Small intestine (tissue), 7 donors: ENCODE measurements at regions not wholly inside any gene's neighbourhood (a gene's known extent, or its start where the extent isn't known, plus 50 kb on each side); places are given as distances from the start of the nearest gene placed in this dataset.

ENCODE experiments used
- DNase-seq, 2 donors: peaks; one replicate each; pipeline versions ENCODE4 v3.0.0 to v3.0.0-alpha.2; 2013
- FAIRE-seq: peaks from 2 replicates; lab custom pipeline; 2012; peaks lifted over from hg19 to GRCh38; lab: Jason Lieb, UNC
- H3K27ac ChIP-seq, 3 donors: one replicate each; pipeline ENCODE4 v1.5.1; 2013; ENCODE audit warnings: low read length in 2 of 3, mild to moderate bottlenecking in 2 of 3, control low read depth in 1 of 3, inconsistent platforms in 1 of 3, low read depth in 1 of 3, moderate library complexity in 1 of 3
- H3K27me3 ChIP-seq, 3 donors: one replicate each; pipeline ENCODE4 v1.6.1; 2013; ENCODE audit warnings: low read length in 3 of 3, inconsistent platforms in 1 of 3; ENCODE audit not compliant: control insufficient read depth in 3 of 3, insufficient read depth in 3 of 3
- H3K36me3 ChIP-seq, 3 donors: one replicate each; pipeline ENCODE4 v1.6.1; 2013; ENCODE audit warnings: low read length in 3 of 3, inconsistent platforms in 1 of 3, low read depth in 1 of 3, mild to moderate bottlenecking in 1 of 3, moderate library complexity in 1 of 3; ENCODE audit not compliant: control insufficient read depth in 3 of 3, insufficient read depth in 2 of 3
- H3K4me1 ChIP-seq, 3 donors: one replicate each; pipeline ENCODE4 v1.6.1; 2013; ENCODE audit warnings: low read length in 2 of 3, inconsistent platforms in 1 of 3, low read depth in 1 of 3, mild to moderate bottlenecking in 1 of 3, moderate library complexity in 1 of 3; ENCODE audit not compliant: control insufficient read depth in 3 of 3, insufficient read depth in 2 of 3
- H3K4me3 ChIP-seq, 3 donors: one replicate each; pipeline ENCODE4 v1.5.1; 2013; ENCODE audit warnings: low read length in 3 of 3, control low read depth in 1 of 3, inconsistent platforms in 1 of 3, low read depth in 1 of 3, mild to moderate bottlenecking in 1 of 3, moderate library complexity in 1 of 3
- H3K9me3 ChIP-seq, 2 donors: one replicate each; pipeline ENCODE4 v1.6.1; 2013; ENCODE audit warnings: low read depth in 1 of 2, low read length in 1 of 2; ENCODE audit not compliant: control insufficient read depth in 2 of 2, insufficient read depth in 1 of 2
- WGBS, 3 donors: extraction: QIAGEN DNeasy Blood & Tissue Kit; methylation state at CpG; one replicate each; pipeline ENCODE4 v1.1.7; 2013; 5-methylcytosine and 5-hydroxymethylcytosine counted together
- donor health status: healthy with polysubstance abuse.
- donor health status: control.
- donor health status: control.
- donor health status: Bipolar disorder and iron deficiency.
- donor health status: healthy.

DNA sequence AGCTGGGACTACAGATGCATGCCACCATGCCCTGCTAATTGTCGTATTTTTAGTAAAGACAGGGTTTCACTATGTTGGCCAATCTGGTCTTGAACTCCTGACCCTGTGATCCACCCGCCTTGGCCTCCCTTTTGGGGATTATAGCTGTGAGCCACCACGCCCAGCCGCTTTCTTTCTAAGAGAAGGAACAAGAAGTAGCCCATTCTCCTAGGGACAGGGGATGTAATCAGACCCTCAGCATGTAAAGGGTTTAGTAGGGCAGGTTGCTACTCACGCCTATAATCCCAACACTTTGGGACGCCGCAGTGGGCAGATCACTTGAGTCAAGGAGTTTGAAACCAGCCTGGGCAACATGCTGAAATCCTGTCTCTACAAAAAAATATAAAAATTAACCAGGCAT lies 189.7 kb downstream of the TOMM20 start:
- H3K27me3 ChIP-seq = no peaks in the 10 kb centered on the region
- H3K4me3 ChIP-seq = no peak overlapping the region
- H3K27ac ChIP-seq = no peak overlapping the region
- no peaks in the 10 kb centered on the region for H3K36me3 ChIP-seq
- H3K4me1 ChIP-seq = no peaks in the 10 kb centered on the region
- DNase-seq (no peak), FAIRE-seq (no peak)
- WGBS, 3 donors = 56 to 72% (median 59%) methylated on average over 7 of the region's 7 CpGs
- peaks cover 0 to 8% of the 10 kb centered on the region in 2 donors for H3K9me3 ChIP-seq

DNA sequence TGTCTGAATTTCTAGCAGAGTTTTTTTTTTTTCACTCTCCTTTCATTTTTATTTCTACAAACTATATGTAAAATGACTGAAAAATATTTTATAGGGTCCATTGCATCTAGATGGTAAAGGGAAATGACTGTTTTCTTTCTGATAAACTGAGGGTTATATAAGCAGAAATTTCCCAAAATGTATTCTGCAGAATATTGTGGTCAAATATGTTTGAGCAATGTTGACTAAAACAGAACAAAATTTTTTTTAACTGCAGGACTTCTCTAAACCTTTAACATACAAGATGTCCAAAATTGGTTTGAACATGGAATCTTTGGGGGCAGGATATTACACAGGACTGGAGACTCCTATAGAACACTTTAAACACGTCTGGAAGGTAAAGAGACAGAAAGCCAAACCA lies 190.5 kb downstream of the TOMM20 start:
- Histone ChIP-seq H3K4me3 (no peak overlapping the region), H3K9me3 (peaks cover 0 to 8% of the 10 kb centered on the region in 2 donors), H3K36me3 (no peaks in the 10 kb centered on the region), H3K4me1 (no peaks in the 10 kb centered on the region), H3K27ac (no peak overlapping the region), H3K27me3 (no peaks in the 10 kb centered on the region)
- WGBS, 3 donors = 82 to 85% (median 85%) methylated on average over 1 of the region's 1 CpG
- no peak for FAIRE-seq
- no peak for DNase-seq

DNA sequence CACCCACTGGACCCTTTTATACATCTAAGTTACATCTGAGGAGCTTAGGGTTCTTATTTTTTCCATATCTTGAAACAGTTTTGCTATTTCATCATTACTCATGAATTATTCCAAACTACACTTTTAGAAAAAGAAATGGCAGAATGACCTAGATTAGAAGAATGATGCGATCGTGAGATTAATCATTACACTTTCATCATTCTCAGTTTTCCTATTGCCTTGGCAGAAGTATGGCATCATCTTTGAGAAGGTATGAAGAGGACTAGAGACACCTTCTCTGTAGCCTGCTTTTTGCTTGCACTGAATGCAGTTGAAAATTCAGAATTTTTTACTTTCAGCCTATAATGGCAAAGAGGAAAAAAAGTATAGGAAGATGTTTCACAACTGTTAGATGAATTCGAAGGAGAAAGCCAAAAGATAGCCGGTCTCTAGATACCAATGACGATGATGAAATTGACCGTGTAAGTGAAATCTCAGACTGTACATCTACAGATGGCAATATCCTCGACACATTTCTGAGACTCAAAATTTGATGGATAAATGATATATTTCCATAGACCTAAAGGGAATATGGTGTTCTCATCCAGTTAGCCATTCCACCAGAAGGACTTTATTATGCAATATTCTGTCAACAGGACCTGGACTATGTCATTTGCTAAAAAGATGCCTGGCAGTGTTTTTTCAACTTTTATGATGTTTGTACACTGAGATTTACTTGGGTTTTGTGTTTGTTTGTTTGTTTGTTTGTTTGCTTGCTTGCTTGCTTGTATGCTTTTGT lies 191.8 kb downstream of the TOMM20 start:
- Histone ChIP-seq H3K27me3 (no peaks in the 10 kb centered on the region), H3K27ac (no peak overlapping the region), H3K9me3 (no peaks in the 10 kb centered on the region), H3K4me1 (no peaks in the 10 kb centered on the region), H3K36me3 (no peaks in the 10 kb centered on the region), H3K4me3 (no peak overlapping the region)
- 93 to 94% (median 94%) methylated on average over 7 of the region's 7 CpGs for WGBS, 3 donors
- no peak for DNase-seq
- FAIRE-seq = no peak

DNA sequence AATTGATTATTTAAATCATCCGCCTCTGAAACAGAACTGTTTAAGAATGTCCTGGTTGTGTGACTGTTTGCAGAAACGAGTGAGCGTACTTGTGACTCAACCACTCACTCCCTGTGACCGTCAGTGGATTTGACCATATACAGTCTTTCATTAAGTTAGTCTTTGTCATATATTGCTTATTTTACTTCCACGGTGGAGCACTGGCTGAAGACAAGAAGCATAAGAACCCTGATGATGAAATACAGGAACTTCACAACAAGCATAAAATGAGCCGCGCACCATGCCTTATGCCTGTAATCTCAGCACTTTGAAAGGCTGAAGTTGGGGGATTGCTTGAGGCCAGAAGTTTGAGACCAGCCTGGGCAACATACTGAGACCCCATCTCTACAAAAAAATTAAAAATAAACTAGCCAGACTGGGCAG lies 194.0 kb downstream of the TOMM20 start:
- FAIRE-seq = no peak
- DNase-seq = no peak
- 84 to 95% (median 88%) methylated on average over 7 of the region's 7 CpGs for WGBS, 3 donors

DNA sequence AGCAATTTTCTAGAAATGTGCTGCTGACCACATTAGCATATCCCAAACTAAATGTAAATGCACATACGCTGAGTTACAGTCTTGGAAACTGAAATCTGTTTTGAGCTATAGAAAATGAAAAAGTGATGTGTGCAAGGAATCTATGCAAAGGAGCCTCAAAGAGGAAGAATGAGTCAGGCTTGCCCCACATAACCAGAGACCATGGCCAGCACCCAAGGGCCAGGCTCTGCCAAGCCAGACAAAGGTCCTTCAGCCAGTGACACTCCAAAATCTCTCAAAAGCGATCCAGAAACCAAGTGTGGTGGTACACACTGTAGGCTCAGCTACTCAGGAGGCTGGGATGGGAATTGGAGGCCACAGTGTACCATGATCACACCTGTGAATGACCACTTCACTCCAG lies 195.2 kb downstream of the TOMM20 start:
- Histone ChIP-seq H3K4me3 (no peak overlapping the region), H3K27me3 (no peaks in the 10 kb centered on the region), H3K4me1 (no peaks in the 10 kb centered on the region), H3K36me3 (no peaks in the 10 kb centered on the region), H3K9me3 (no peaks in the 10 kb centered on the region), H3K27ac (peak overlapping the region in 1 of 3 donors; percentile 55)
- WGBS, 3 donors = 31 to 40% (median 33%) methylated on average over 2 of the region's 2 CpGs
- DNase-seq = no peak
- no peak for FAIRE-seq

More for the DNA sequence above, 194.0 kb downstream of the TOMM20 start:
- Histone ChIP-seq H3K36me3 (no peaks in the 10 kb centered on the region), H3K4me3 (no peak overlapping the region), H3K9me3 (no peaks in the 10 kb centered on the region), H3K27me3 (no peaks in the 10 kb centered on the region), H3K4me1 (no peaks in the 10 kb centered on the region), H3K27ac (no peak overlapping the region)

DNA sequence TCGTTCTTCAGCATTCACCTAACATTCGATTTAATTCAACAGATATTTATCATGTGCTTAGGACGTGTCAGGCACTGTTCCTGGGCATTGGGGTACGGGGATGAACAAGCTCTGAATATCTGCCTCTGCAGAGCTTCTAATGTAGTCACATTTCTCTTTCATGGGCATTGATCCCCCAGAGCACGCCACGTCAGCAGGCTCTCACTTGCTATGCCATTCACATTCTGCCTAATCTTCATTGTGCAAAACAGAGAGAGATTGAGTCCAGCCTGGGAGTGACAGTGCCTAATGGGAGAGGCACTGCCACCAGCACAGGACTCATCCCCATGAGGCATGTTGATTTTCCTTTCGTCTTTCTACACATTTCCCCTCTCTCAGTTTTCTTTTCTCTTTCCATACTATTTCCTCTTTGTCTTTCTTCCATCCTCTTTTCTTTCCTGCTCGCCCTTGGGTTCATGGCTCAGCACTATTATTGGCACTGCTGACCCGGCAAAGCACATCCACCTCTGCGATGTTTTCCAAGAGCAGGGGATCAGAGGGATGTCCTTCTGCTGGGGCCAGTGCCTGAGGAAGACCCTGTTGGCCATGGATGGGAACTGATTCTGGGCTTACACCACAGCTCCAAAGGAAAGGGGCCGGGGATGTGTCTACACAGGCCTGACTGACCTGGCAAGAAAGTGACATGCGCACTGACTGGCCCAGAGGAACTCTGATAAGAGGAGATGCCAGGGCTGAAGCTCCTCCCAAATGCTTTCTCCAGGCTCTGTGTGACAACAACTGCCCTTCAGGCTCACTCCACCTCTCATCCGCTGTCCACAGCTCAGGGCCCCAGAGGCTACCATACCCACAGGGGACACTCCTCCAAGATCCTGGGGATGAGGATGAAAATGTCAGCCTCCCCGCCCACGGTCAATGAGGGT lies 195.9 kb downstream of the TOMM20 start:
- FAIRE-seq = no peak
- no peak overlapping the region for H3K27ac ChIP-seq

DNA sequence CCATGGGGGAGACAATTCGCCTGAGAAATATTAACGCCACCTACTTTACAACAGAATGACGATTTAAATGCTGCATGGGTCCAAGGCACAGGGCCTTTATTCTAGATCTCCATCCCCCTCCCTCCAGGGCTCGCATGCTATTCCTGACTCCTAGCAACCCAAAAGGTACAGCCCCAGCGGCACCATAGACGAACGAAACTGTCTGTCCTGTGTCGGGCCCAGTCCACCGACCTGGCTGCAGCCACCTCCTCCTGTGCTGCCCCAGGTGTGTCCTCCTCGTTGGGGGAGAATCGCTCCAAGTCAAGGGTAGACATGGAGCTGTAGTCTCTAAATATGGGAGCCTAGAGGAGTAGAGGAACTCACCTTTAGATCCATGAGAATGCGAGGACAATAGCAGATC lies 196.5 kb downstream of the TOMM20 start:
- no peaks in the 10 kb centered on the region for H3K9me3 ChIP-seq
- 93 to 95% (median 94%) methylated on average over 12 of the region's 12 CpGs for WGBS, 3 donors
- no peak for DNase-seq
- FAIRE-seq = no peak
- H3K4me1 ChIP-seq = peaks cover 0 to 8% (median 0%) of the 10 kb centered on the region in 3 donors
- H3K27ac ChIP-seq = no peak overlapping the region
- H3K4me3 ChIP-seq = no peak overlapping the region
- H3K36me3 ChIP-seq = no peaks in the 10 kb centered on the region
- H3K27me3 ChIP-seq = no peaks in the 10 kb centered on the region

More for the DNA sequence above, 195.9 kb downstream of the TOMM20 start:
- Histone ChIP-seq H3K27me3 (no peaks in the 10 kb centered on the region), H3K4me1 (peaks cover 0 to 5% (median 0%) of the 10 kb centered on the region in 3 donors), H3K36me3 (no peaks in the 10 kb centered on the region), H3K4me3 (no peak overlapping the region), H3K9me3 (no peaks in the 10 kb centered on the region)
- WGBS, 3 donors = 85 to 90% (median 89%) methylated on average over 15 of the region's 15 CpGs
- DNase-seq = no peak

DNA sequence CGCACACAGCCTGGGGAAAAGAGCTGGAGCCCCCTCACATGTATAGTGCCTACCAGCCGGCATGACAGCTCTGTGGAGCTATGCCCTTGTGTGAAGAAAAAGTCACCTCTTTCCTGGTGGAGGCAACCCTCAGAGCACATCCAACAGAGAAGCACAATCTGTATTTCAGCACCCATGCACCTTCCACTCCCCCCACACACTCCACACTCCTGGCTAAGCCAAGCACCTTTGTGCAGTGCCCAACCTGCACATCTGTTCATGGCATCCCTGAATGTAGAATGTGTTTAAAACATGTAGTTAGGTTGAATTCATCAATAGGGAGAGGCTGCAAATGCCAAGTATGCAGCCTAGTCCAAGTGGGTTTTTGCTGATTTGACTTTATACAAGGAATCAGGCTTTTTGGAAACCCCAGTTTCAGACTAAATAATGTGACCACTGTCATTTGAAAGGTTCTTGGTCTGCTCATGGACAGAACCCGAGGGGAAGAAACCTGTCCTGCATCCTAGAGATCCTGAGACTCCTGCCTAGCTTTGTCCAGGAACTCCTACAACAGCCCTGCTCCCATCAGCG lies 197.1 kb downstream of the TOMM20 start:
- Histone ChIP-seq H3K4me3 (no peak overlapping the region), H3K27me3 (no peaks in the 10 kb centered on the region), H3K9me3 (no peaks in the 10 kb centered on the region), H3K36me3 (no peaks in the 10 kb centered on the region), H3K27ac (no peak overlapping the region), H3K4me1 (peaks cover 0 to 9% (median 2%) of the 10 kb centered on the region in 3 donors)
- DNase-seq (no peak), FAIRE-seq (no peak)
- 92 to 96% (median 96%) methylated on average over 4 of the region's 4 CpGs for WGBS, 3 donors
